ENCODE measurements at regions not wholly inside any gene's neighbourhood (a gene's known extent, or its start where the extent isn't known, plus 50 kb on each side); places are given as distances from the start of the nearest gene placed in this dataset.

GRCh38 chr10:52706332-52707070, 66.1 kb downstream of the MBL2 start:
- DNase-seq, result peak; percentile 71
- no peaks in the 10 kb centered on the region for H3K36me3 Mint-ChIP-seq (ENCODE audit: low read depth)
- H3K27ac Mint-ChIP-seq, result peak overlapping the region; percentile 80
- no peaks in the 10 kb centered on the region for H3K9me3 Mint-ChIP-seq
- no peak overlapping the region for H3K4me3 Mint-ChIP-seq
- peaks cover 44% of the 10 kb centered on the region for H3K4me1 Mint-ChIP-seq (ENCODE audit: low read depth)
- no peaks in the 10 kb centered on the region for H3K27me3 Mint-ChIP-seq (ENCODE audit: insufficient read depth)
- TF ChIP-seq, protein P1, sequence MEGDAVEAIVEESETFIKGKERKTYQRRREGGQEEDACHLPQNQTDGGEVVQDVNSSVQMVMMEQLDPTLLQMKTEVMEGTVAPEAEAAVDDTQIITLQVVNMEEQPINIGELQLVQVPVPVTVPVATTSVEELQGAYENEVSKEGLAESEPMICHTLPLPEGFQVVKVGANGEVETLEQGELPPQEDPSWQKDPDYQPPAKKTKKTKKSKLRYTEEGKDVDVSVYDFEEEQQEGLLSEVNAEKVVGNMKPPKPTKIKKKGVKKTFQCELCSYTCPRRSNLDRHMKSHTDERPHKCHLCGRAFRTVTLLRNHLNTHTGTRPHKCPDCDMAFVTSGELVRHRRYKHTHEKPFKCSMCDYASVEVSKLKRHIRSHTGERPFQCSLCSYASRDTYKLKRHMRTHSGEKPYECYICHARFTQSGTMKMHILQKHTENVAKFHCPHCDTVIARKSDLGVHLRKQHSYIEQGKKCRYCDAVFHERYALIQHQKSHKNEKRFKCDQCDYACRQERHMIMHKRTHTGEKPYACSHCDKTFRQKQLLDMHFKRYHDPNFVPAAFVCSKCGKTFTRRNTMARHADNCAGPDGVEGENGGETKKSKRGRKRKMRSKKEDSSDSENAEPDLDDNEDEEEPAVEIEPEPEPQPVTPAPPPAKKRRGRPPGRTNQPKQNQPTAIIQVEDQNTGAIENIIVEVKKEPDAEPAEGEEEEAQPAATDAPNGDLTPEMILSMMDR (IDR thresholded peaks at IDR 0.05), result no peak
